HEK293T (cell line): ENCODE measurements at regions not wholly inside any gene's neighbourhood (a gene's known extent, or its start where the extent isn't known, plus 50 kb on each side); places are given as distances from the start of the nearest gene placed in this dataset.
A peak's percentile ranks its signal among the peaks of the same experiment; 100 is the strongest.
"Not testable (repeated sequence)": the region's sequence is repeated elsewhere in the genome, so short reads cannot be mapped to it uniquely, and the experiment has no call there.

ENCODE experiments used
- CTCF ChIA-PET: fragments of 350-600 bp; formaldehyde crosslinking; extraction: SDS; loops from one replicate; lab custom pipeline; 2021; ENCODE audit warnings: antibody characterized with exemption, inconsistent platforms; lab: Yijun Ruan, JAX
- POLR2A ChIA-PET: fragments of 350-600 bp; formaldehyde crosslinking; extraction: SDS; loops from one replicate; lab custom pipeline; 2020; ENCODE audit warnings: antibody characterized with exemption, inconsistent platforms; lab: Yijun Ruan, JAX
- DNase-seq: peaks from one replicate; pipeline ENCODE4 v3.0.0; 2012; ENCODE audit warnings: mixed read lengths; ENCODE audit errors: extremely low spot score
- ARNT ChIP-seq: fragments of 450-650 bp; IDR thresholded peaks from 2 replicates; pipeline ENCODE4 v1.6.1; 2017; ENCODE audit warnings: mild to moderate bottlenecking
- BHLHE40 ChIP-seq: fragments of 450-650 bp; IDR thresholded peaks from 2 replicates; pipeline ENCODE4 v1.6.1; 2016; ENCODE audit warnings: mild to moderate bottlenecking, moderate library complexity, borderline replicate concordance
- CTBP1 ChIP-seq: fragments of 450-650 bp; IDR thresholded peaks from 2 replicates; pipeline ENCODE4 v1.6.1; 2016; ENCODE audit warnings: borderline replicate concordance
- ELF4 ChIP-seq: fragments of 450-650 bp; IDR thresholded peaks from 2 replicates; pipeline ENCODE4 v1.6.1; 2017; ENCODE audit warnings: antibody characterized with exemption
- FOXA1 ChIP-seq: fragments of 450-650 bp; IDR thresholded peaks from 2 replicates; pipeline ENCODE4 v1.6.1; 2016; ENCODE audit warnings: mild to moderate bottlenecking
- FOXK2 ChIP-seq: fragments of 450-650 bp; IDR thresholded peaks from 2 replicates; pipeline ENCODE4 v1.6.1; 2016; ENCODE audit warnings: mild to moderate bottlenecking
- FOXM1 ChIP-seq: fragments of 450-650 bp; IDR thresholded peaks from 2 replicates; pipeline ENCODE4 v1.6.1; 2017; ENCODE audit warnings: mild to moderate bottlenecking, borderline replicate concordance
- HDGF ChIP-seq: fragments of 450-650 bp; IDR thresholded peaks from 2 replicates; pipeline ENCODE4 v1.6.1; 2017; ENCODE audit warnings: antibody characterized with exemption, borderline replicate concordance
- L3MBTL2 ChIP-seq: fragments of 450-650 bp; conservative IDR thresholded peaks from 2 replicates; pipeline ENCODE4 v1.6.1; 2016; ENCODE audit warnings: mild to moderate bottlenecking
- LEF1 ChIP-seq: fragments of 450-650 bp; IDR thresholded peaks from 2 replicates; pipeline ENCODE4 v1.6.1; 2017; ENCODE audit warnings: mild to moderate bottlenecking, borderline replicate concordance
- NFRKB ChIP-seq: fragments of 450-650 bp; IDR thresholded peaks from 2 replicates; pipeline ENCODE4 v1.6.1; 2016; ENCODE audit warnings: mild to moderate bottlenecking, moderate library complexity
- PKNOX1 ChIP-seq: fragments of 450-650 bp; IDR thresholded peaks from 2 replicates; pipeline ENCODE4 v1.6.1; 2016
- SP1 ChIP-seq: fragments of 450-650 bp; IDR thresholded peaks from 2 replicates; pipeline ENCODE4 v1.6.1; 2017
- SUZ12 ChIP-seq: fragments of 450-650 bp; IDR thresholded peaks from 2 replicates; pipeline ENCODE4 v1.6.1; 2016; ENCODE audit warnings: mild to moderate bottlenecking
- TARDBP ChIP-seq: fragments of 450-650 bp; IDR thresholded peaks from 2 replicates; pipeline ENCODE4 v1.6.1; 2016
- ZNF384 ChIP-seq: fragments of 450-650 bp; IDR thresholded peaks from 2 replicates; pipeline ENCODE4 v1.6.1; 2016

- TF ChIP-seq FOXA1: no peak
- no peak for TF ChIP-seq FOXK2
- no peak for TF ChIP-seq L3MBTL2
- TF ChIP-seq ELF4: no peak
- TF ChIP-seq FOXM1: no peak
- TF ChIP-seq BHLHE40: no peak
- no peak for TF ChIP-seq NFRKB
- TF ChIP-seq SUZ12: no peak
- no peak for TF ChIP-seq LEF1
- ChIA-PET CTCF (no interaction called here), POLR2A (no interaction called here)
- no peak for DNase-seq
These were observed 67.1 kb upstream of the HGFAC start for GRCh38 chr4:3374667-3375066.

DNA sequence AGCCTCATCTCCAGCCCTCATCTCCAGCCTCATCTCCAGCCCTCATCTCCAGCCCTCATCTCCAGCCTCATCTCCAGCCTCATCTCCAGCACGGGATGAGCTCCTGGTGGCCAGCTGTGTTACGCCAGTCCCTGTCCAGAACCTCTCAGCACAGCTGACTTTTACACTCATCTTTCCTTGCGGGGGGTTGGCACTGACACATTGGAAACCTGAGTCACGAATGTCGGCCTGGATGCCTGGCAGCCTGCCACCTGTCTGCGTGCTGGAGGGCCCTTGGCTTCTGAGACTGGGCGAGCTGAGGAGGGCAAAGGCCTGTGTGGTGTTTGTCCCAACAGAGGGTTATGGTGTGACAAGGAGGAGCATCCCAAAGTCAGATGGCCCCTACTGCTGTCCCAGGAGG is 66.1 kb upstream of the HGFAC start:
- TF ChIP-seq FOXA1 (no peak), SP1 (no peak), ARNT (no peak), SUZ12 (no peak), NFRKB (no peak), FOXK2 (no peak), BHLHE40 (no peak), HDGF (no peak), TARDBP (no peak), L3MBTL2 (no peak), CTBP1 (no peak), PKNOX1 (no peak), FOXM1 (no peak), LEF1 (no peak), ZNF384 (no peak), ELF4 (no peak)
- ChIA-PET POLR2A (no interaction called here), CTCF (interaction anchor here (0.7 kb wide), 1 partner anchor 30 kb away, joined by 3 read pairs; no protein-coding TSS in a partner anchor)
- no peak for DNase-seq

DNA sequence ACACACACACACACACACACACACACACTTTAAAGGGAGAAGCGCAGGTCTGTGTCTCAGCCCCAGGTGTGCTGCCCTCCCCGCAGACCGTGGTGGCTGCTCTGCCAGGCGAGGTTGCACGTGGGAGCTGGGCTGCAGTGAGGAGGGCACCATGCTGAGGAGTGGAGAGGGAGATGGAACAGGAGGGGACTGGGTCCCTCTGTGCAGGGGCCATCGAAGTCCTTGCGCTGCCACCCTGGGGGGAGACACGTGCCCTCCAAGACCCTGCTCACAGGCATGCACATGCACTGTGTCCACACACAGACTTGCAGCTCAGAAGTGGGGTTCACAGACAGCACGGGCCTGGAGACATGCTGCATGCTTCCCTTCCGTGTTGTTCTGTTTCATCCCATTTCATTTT is 65.5 kb upstream of the HGFAC start:
- ChIA-PET CTCF (interaction anchor here (0.7 kb wide), 1 partner anchor 30 kb away, joined by 3 read pairs; no protein-coding TSS in a partner anchor), POLR2A (no interaction called here)
- TF ChIP-seq ZNF384 (no peak), SUZ12 (no peak), FOXM1 (no peak)
- no peak for DNase-seq

- CTCF ChIA-PET: no interaction called here
- DNase-seq: no peak
- POLR2A ChIA-PET: no interaction called here
- TF ChIP-seq LEF1 (no peak), NFRKB (no peak), FOXM1 (no peak)
These were observed 64.2 kb upstream of the HGFAC start for GRCh38 chr4:3377557-3377956.

- DNase-seq, CTCF ChIA-PET, POLR2A ChIA-PET: not testable (repeated sequence)
These were observed 61.4 kb upstream of the HGFAC start for GRCh38 chr4:3380336-3380735.

- POLR2A ChIA-PET, DNase-seq, CTCF ChIA-PET: not testable (repeated sequence)
These were observed 60.6 kb upstream of the HGFAC start for GRCh38 chr4:3381208-3381607.

- ChIA-PET POLR2A (no interaction called here), CTCF (no interaction called here)
- no peak for DNase-seq
- TF ChIP-seq BHLHE40 (no peak), LEF1 (no peak), L3MBTL2 (no peak), FOXK2 (no peak), HDGF (no peak), ARNT (no peak), ELF4 (no peak)
These were observed 59.5 kb upstream of the HGFAC start for GRCh38 chr4:3382251-3382650.

- ChIA-PET CTCF (no interaction called here), POLR2A (no interaction called here)
- DNase-seq: no peak
- TF ChIP-seq CTBP1: no peak
- TF ChIP-seq L3MBTL2: no peak
- TF ChIP-seq SUZ12: no peak
- peak; percentile 58; the same call in 1 of the 2 replicates for TF ChIP-seq PKNOX1
- TF ChIP-seq ARNT: no peak
- TF ChIP-seq ZNF384: no peak
- no peak for TF ChIP-seq FOXK2
These were observed 57.4 kb upstream of the HGFAC start for GRCh38 chr4:3384391-3384770.
